DOHH2 (cell line): ENCODE measurements at regions not wholly inside any gene's neighbourhood (a gene's known extent, or its start where the extent isn't known, plus 50 kb on each side); places are given as distances from the start of the nearest gene placed in this dataset.

Experiments used
- CTCF ChIP-seq: fragments of 200-600 bp; sonication (generic); IDR thresholded peaks from one replicate; pipeline ENCODE4 v1.5.1; 2014; ENCODE audit warnings: antibody characterized with exemption, mild to moderate bottlenecking, low read depth, low read length; ENCODE audit not compliant: poor library complexity, severe bottlenecking
- EZH2phosphoT487 ChIP-seq: fragments of 200-600 bp; sonication (generic); IDR thresholded peaks from 2 replicates; pipeline ENCODE4 v1.6.1; 2017; ENCODE audit warnings: borderline replicate concordance, mild to moderate bottlenecking, antibody characterized with exemption, low read length, moderate library complexity, mixed read lengths

- no peak for TF ChIP-seq CTCF
- no peak for TF ChIP-seq EZH2phosphoT487
These were observed 184.7 kb downstream of the MYCN start for GRCh38 chr2:16124881-16125613.
